Neural cell (in vitro differentiated cells): ENCODE measurements at regions not wholly inside any gene's neighbourhood (a gene's known extent, or its start where the extent isn't known, plus 50 kb on each side); places are given as distances from the start of the nearest gene placed in this dataset.

ENCODE experiments used
- EP300 ChIP-seq: fragments of 450-650 bp; conservative IDR thresholded peaks from 2 replicates; pipeline ENCODE4 v1.6.1; 2014; ENCODE audit warnings: antibody characterized with exemption, mild to moderate bottlenecking, moderate library complexity; ENCODE audit not compliant: poor library complexity, severe bottlenecking
- EZH2 ChIP-seq: fragments of 200-600, 300-800 bp; shearing (Covaris generic), sonication (generic); IDR thresholded peaks from 2 replicates; pipeline ENCODE4 v1.6.1; 2014; ENCODE audit warnings: antibody characterized with exemption, low read length, borderline replicate concordance, mild to moderate bottlenecking; ENCODE audit not compliant: insufficient read depth, poor library complexity, severe bottlenecking
- POLR2AphosphoS5 ChIP-seq: IDR thresholded peaks from 2 replicates; pipeline ENCODE4 v1.6.1; 2012
- RAD21 ChIP-seq: fragments of 450-650 bp; conservative IDR thresholded peaks from 2 replicates; pipeline ENCODE4 v1.6.1; 2014; ENCODE audit warnings: antibody characterized with exemption, mild to moderate bottlenecking, moderate library complexity
- SMC3 ChIP-seq: fragments of 450-650 bp; conservative IDR thresholded peaks from 2 replicates; pipeline ENCODE4 v1.6.1; 2014; ENCODE audit warnings: antibody characterized with exemption, mild to moderate bottlenecking, moderate library complexity; ENCODE audit not compliant: poor library complexity
- TAF1 ChIP-seq: IDR thresholded peaks from 2 replicates; pipeline ENCODE4 v1.6.1; 2012; ENCODE audit warnings: low read depth
- TF ChIP-seq, protein P1 (sequence below): fragments of 450-650 bp; IDR thresholded peaks from 2 replicates; pipeline ENCODE4 v1.5.1; 2014; ENCODE audit warnings: antibody characterized with exemption, mild to moderate bottlenecking, moderate library complexity; ENCODE audit not compliant: poor library complexity, severe bottlenecking
- TF ChIP-seq, protein P2 (sequence below): IDR thresholded peaks from 2 replicates; pipeline ENCODE4 v1.6.1; 2012; ENCODE audit warnings: borderline replicate concordance

DNA sequence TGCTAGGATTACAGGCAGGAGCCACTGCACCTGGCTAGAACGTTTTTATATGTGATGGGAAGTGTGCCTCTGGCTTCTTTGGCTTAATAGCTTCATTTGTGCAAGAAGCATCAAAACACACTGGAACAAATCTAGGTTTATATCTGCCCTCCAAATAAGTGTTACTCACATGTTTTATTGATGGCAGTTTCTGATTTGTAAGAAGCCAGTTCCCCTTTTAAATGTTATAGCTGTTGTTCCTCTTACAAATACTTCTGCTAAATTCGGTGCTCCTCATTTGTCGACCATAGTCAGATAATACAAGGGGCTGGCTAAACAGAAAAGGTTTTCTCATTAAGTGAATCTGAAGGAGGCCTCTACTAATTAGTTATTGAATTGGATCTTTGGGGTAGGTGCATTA is 307.1 kb upstream of the SEMA6D start:
- TF ChIP-seq, protein P1, sequence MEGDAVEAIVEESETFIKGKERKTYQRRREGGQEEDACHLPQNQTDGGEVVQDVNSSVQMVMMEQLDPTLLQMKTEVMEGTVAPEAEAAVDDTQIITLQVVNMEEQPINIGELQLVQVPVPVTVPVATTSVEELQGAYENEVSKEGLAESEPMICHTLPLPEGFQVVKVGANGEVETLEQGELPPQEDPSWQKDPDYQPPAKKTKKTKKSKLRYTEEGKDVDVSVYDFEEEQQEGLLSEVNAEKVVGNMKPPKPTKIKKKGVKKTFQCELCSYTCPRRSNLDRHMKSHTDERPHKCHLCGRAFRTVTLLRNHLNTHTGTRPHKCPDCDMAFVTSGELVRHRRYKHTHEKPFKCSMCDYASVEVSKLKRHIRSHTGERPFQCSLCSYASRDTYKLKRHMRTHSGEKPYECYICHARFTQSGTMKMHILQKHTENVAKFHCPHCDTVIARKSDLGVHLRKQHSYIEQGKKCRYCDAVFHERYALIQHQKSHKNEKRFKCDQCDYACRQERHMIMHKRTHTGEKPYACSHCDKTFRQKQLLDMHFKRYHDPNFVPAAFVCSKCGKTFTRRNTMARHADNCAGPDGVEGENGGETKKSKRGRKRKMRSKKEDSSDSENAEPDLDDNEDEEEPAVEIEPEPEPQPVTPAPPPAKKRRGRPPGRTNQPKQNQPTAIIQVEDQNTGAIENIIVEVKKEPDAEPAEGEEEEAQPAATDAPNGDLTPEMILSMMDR = no peak
- TF ChIP-seq POLR2AphosphoS5 (no peak), SMC3 (no peak), EP300 (no peak), EZH2 (no peak), TAF1 (no peak), RAD21 (no peak)
- TF ChIP-seq, protein P2, sequence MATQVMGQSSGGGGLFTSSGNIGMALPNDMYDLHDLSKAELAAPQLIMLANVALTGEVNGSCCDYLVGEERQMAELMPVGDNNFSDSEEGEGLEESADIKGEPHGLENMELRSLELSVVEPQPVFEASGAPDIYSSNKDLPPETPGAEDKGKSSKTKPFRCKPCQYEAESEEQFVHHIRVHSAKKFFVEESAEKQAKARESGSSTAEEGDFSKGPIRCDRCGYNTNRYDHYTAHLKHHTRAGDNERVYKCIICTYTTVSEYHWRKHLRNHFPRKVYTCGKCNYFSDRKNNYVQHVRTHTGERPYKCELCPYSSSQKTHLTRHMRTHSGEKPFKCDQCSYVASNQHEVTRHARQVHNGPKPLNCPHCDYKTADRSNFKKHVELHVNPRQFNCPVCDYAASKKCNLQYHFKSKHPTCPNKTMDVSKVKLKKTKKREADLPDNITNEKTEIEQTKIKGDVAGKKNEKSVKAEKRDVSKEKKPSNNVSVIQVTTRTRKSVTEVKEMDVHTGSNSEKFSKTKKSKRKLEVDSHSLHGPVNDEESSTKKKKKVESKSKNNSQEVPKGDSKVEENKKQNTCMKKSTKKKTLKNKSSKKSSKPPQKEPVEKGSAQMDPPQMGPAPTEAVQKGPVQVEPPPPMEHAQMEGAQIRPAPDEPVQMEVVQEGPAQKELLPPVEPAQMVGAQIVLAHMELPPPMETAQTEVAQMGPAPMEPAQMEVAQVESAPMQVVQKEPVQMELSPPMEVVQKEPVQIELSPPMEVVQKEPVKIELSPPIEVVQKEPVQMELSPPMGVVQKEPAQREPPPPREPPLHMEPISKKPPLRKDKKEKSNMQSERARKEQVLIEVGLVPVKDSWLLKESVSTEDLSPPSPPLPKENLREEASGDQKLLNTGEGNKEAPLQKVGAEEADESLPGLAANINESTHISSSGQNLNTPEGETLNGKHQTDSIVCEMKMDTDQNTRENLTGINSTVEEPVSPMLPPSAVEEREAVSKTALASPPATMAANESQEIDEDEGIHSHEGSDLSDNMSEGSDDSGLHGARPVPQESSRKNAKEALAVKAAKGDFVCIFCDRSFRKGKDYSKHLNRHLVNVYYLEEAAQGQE = no peak
